HUDEP-2 (cell line): ENCODE measurements at regions not wholly inside any gene's neighbourhood (a gene's known extent, or its start where the extent isn't known, plus 50 kb on each side); places are given as distances from the start of the nearest gene placed in this dataset.
"Not testable (repeated sequence)": the region's sequence is repeated elsewhere in the genome, so short reads cannot be mapped to it uniquely, and the experiment has no call there.

Source experiments
- DNase-seq, 76 experiments: peaks; one replicate each; lab custom pipeline; 2025; ENCODE audit not compliant: unreplicated experiment in 76 of 76; lab: John Stamatoyannopoulos, UW

GRCh38 chr18:47370052-47370451, 118.6 kb upstream of the SKOR2 start:
- no peak for DNase-seq

GRCh38 chr18:47354061-47354460, 102.6 kb upstream of the SKOR2 start:
- DNase-seq, result not testable (repeated sequence)

GRCh38 chr18:47346016-47346415, 94.6 kb upstream of the SKOR2 start:
- no peak for DNase-seq

GRCh38 chr18:47345291-47345690, 93.8 kb upstream of the SKOR2 start:
- no peak for DNase-seq

- no peak for DNase-seq
Observed at GRCh38 chr18:47343291-47343690, 91.8 kb upstream of the SKOR2 start.

GRCh38 chr18:47342566-47342965, 91.1 kb upstream of the SKOR2 start:
- DNase-seq, result no peak

- no peak for DNase-seq
Observed at GRCh38 chr18:47341678-47342077, 90.2 kb upstream of the SKOR2 start.

- DNase-seq, result no peak
Observed at GRCh38 chr18:47334966-47335365, 83.5 kb upstream of the SKOR2 start.

GRCh38 chr18:47333926-47334635, 82.6 kb upstream of the SKOR2 start:
- no peak for DNase-seq

GRCh38 chr18:47331641-47332040, 80.2 kb upstream of the SKOR2 start:
- no peak for DNase-seq

GRCh38 chr18:47331026-47331425, 79.6 kb upstream of the SKOR2 start:
- DNase-seq, result no peak

GRCh38 chr18:47323158-47323557, 71.7 kb upstream of the SKOR2 start:
- no peak for DNase-seq

GRCh38 chr18:47321815-47322214, 70.4 kb upstream of the SKOR2 start:
- no peak for DNase-seq

GRCh38 chr18:47317824-47318508, 66.5 kb upstream of the SKOR2 start:
- DNase-seq, result no peak

GRCh38 chr18:47316924-47317323, 65.5 kb upstream of the SKOR2 start:
- DNase-seq, result no peak

- DNase-seq, result no peak
Observed at GRCh38 chr18:47313901-47314300, 62.4 kb upstream of the SKOR2 start.

- DNase-seq, result no peak
Observed at GRCh38 chr18:47311585-47311984, 60.1 kb upstream of the SKOR2 start.
